Hypothalamus (tissue), 51 donors: ENCODE measurements at regions not wholly inside any gene's neighbourhood (a gene's known extent, or its start where the extent isn't known, plus 50 kb on each side); places are given as distances from the start of the nearest gene placed in this dataset.

Source experiments
- DNase-seq, 51 donors: peaks; one replicate each; lab custom pipeline; 2025; lab: John Stamatoyannopoulos, UW

DNA sequence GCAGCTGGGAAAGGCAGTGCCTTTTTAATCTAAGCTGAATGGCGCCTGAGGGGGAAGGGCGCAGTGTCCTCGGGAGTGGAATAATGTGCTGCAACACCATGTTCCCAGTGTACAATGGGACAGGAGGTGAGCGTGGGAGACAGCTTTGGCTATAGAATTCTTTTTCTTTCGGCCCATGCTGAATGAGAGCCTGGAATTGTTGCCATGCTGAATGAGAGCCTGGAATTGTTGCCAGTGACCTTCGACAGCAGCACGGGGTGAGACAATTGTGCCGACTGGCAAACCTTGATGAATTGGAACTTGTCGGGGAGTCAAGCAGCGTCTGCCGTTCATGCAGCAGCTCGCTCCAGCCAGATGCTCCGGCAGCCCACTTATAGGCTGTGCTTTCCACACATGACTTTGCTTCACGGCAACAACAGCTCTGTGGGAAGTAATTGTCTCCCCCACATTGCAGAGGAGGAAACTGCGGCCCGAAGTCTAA is 141.4 kb upstream of the E2F8 start:
- DNase-seq, result peak in 39 of 51 donors; percentile 8 to 79 (median 36)

DNA sequence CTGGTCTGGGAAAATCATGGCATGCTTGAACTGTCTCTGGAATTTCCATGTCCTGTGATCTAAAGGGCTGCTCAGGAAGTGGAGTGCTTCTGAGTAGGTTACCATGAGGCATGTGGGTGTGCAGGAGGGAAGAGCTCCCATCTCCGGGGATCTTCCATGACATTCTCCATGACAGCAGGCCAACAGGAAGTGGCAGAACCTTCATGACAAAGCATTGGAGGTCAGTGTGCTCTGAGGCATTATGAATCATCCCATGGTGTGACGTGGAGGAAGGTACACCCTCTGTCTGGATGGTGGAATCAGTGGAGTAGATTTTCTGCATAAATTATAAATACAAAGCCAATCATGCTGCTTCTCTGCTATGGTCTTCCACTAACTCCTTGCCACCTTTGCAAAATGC is 139.6 kb upstream of the E2F8 start:
- DNase-seq, result no peak

DNA sequence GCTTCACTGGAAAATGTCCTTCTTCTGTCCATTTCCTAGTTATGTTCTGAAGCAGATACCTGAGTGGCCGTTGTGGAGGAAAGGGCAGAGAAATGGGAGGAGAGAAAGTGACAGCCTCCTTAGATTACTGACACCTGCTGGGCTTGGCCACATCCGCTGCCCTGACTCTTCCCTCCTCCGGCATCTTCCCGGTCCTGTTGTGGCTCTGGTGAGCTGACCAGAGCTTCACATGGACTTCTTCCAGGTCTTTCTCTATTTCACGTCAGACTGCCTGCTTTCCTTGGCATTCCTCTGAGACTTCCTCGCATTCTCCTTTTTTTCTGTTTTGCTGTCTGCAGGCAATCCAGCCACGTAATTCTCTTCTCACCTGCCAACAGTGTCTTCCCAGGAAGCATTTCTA is 138.7 kb upstream of the E2F8 start:
- DNase-seq, result no peak

DNA sequence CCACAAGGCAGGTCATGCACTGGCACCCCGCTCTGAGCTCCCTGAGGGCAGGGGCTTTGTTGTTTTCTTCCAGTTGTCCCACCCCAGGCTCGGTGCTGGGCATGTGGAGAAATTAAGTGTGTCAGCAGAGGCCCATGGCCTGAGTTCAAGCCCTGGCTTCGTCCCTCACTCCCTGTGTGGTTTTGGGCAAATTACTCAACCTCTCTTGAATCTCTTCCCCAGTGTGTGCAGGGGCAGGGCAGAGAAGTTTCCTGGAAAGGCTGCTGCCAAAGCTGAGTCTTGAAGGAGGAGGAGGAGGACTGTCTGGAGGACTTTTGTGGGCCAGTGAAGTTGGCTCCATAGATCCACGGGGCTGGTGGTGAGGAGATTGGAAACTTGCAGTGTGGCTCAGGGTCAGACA is 138.1 kb upstream of the E2F8 start:
- DNase-seq, result no peak

DNA sequence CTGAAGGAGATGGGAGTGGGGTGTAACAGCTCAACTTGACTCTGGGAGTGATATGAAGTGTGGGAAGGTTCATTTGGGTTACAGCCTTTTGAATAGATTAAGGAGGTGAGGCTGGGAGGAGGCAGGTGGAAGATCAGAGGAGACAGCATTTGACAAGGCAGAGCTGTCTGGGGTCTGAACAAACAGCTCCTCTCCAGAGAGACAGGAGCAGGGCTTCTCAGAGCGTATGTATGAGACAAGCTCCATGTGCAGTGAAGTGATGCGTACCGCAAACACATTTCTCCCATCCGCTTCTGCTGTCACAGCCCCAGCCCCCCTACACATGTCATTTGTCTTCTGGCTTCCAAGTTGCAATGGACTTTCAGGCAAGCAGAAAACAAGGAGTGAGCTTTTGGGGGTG is 137.1 kb upstream of the E2F8 start:
- no peak for DNase-seq

DNA sequence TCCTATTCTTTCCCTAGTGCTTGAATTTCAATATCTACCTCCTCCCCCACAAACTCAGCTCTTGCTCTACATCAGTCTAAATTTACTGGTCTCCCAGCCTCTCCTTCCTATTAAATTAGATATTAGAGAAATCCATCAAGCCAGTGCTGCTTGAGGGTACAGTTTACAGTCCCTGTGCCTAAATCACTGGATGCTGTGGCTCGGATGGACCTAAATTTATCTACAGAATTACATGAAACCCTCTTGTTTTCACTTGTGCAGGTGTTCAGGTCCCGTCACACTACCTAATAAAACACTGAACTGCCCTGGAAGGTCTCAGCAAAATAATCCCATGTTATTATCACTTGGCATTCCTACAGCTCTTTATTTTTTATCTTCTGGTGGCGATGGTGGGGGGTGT is 134.7 kb upstream of the E2F8 start:
- DNase-seq, result no peak

DNA sequence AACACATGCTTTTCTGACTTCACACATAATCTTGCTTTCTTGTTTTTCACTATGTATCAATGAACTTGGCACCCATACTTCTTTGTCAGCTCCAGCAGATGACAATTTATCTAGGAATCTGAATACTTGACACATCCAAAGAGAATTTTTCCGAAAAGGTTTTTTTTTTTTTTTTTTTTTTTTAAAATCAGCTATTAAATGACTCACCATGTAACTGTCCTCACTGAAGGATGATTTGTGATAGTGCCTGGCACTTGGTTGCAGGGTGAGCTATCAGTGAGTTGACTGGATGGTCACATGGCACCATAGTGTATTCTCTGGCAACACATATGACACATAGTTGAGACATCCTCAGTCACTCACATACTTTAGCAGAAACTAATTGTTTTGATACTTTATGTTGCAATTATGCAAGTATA is 133.4 kb upstream of the E2F8 start:
- DNase-seq, result no peak

DNA sequence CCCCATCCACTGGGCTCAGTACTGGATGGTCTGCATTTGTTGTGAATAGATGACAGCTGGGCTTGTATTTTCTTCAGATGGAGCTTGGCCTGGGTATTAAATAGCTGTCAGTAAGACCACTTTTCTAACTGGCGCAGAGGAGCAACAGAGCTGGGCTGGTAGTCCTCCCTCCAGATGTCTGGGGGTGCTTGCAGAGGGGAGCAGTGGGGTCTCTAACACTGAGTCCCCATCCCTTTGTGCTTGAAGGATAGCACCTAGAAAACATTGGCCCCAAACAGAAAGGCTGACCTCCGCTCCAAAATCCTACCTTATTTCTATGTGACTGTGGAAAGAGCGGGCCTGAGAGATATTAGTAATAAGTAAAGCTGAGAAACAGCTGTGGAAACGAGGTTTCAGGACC is 131.6 kb upstream of the E2F8 start:
- no peak for DNase-seq

DNA sequence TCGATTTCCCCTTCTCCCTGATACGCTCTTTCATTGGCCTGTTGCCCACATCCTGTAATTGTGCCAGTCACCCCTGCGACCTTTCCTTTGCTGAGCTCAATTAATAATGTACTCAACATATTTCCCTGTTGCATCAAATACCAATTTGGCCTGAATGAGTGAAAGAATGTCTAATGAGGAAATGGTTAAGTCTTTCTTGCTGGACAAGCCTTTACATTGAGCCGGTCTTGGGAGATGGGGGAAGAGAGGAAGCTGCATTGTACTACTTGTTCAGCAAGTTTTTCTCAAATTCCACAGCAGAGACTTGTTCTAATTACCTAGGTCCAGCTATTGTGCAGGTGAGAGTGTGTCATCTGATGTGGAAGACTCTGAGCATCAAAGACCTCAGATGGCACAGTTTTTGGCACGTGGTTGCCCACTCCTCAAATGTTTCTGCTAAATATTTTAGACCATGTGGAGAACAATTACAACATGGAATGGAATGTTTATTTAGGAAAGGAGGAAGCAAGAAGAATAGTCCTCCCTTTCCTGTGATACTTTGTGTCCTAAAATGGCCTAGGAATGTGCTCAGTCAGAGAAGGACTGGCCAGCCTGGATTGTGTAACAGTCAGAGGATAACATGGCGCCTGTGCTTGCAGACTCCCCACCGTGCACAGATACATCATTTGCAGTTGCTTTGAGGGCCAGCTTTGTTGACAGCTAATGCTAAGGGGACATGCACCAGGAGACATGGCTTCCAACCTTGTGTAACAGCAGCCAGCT is 129.5 kb upstream of the E2F8 start:
- no peak for DNase-seq

DNA sequence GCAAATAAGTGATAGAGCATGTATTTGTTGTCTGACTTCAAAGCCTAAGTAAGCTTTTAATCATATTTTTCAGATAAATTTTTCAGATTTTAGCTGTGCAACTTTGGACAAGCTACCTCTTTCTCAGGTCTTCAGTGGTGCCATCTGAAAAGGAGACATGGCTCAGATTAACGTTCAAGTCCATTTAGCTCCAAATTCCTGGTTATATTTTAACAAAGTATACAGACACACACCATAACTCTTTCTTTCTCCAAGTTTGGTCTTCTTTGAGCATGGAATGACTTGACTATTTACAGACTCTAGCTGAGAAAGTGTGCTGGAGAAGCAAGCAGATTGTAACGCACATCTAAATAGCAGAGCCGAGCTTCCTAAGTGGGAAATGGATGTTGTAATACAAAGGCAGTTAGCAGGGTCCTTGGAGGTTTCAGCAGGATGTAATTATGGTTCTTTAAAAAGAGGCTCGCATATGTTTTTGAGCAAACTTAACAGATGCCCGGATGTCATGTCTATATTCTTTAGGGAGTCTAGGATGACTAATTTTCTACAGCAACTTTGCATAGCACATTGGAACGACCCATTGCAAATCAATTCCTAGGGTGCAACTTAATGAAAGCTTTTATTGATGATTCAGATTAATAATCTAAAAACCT is 128.1 kb upstream of the E2F8 start:
- no peak for DNase-seq

DNA sequence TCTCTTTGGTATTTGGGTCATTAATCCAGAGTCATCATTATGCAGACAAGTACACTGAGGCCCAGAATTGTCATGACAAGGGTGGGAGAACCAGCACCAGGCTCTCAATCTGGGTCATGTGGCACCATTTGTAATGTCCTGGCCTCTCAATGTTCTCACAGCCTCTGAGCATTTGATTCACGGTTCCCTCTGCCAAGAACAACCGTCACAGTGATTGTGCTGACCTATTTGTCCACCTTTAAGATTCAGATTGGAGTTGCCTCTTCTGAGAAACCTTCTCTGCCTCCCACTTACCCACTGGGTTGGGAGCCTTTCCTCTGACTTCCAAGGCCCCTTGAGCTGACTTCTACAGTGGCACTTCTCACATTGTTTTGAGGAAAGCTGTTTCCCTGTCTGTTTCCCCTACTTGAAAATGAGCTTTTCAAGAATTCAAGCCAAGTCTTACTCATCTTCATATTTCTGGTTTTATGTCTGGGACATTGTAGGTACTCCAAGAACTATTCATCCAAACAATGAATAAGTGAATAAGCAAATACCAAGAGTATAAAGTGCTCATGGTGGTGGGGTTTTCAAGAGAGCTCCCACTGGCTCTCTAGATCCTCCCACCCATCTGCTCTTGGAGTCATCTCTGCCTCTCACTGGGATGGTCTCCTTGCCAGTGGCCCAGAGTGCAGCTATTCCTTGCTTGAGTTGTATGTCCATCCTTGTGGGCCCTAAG is 126.4 kb upstream of the E2F8 start:
- no peak for DNase-seq

DNA sequence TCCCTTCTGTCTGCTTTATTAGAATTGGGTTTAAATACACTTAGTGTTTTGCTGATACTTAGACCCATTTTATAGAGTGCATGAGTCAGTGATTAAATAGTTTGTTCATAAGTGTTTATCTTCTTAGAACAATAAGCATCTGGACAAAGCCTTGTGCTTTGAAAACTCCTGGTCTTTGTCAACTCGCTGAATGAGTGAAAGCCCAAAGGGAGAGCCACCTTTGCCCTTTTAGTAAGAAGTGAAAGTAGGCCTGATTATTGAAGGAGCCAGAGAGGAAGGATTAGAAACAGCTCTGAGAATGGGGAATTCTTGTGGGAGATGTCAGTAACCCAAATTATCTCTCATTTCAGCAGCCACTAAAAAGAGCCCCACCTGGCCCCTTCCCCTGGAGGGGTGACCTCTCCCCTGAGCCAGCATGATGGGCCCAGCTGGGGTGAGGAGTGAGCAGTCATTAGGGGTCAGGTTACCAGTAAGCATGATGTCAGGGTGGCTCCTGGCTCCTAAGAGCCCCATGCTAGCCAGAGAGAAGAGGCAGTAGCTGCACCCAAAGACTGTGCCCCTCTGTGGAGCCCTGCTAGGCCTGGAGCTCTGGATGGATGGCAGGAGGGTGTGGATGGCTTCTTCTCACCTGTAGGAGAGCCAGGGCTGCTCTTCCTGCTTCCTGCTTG is 125.1 kb upstream of the E2F8 start:
- DNase-seq, result no peak

DNA sequence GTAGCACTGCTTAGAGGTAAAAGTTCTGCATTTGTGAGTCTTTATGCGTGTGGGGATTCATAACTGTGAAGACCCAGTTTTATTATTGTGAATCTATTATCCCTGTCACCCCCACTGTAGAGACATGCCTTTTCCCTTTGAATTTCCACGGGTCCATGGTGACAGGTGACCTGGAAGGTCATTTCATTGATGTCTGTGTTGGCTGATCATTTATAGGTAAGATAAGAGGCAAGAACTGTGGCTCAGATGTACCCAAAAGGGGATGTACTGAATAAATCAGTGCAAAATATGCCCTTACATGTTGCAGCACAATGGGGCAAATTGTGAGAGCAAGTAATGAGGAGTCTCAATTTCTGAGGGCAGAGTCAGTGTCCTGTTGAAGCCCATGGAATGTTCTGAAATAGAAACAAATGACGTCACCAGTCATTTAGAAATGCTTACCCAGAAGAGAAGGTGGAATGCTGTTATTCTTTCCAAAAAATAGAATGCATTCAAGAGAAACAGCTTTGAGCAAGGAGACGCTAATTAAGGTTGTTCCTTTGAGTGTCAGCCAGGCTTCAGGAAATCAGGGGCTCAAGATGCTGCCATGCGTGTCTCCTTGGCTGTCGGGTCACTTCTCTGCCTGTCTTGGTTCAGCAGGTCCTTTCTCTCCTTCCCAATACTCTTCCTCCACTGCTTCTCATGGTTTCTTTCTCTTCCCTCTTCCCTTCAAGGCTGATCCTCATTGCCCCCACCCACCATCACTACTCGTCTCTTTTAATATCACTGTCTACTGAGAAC is 118.7 kb upstream of the E2F8 start:
- no peak for DNase-seq

DNA sequence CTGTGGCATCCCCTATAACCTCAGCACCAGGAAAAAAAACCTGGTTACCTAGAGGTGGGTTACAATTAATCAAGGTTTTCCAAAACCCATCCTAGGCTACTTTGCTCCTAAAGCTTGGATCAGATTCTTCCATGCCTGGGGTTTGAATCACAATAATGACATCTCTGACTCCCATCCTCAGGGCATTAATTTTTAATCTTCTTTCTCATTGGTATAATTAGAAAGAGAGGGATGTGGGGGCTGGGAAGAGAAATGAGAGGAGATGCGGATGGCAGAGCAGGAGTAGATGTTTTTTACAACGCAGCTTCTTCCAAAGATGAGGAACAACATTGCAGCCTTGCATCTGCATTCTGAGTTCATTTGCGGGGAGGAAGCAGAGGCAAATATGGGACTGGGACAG is 117.2 kb upstream of the E2F8 start:
- DNase-seq, result no peak

DNA sequence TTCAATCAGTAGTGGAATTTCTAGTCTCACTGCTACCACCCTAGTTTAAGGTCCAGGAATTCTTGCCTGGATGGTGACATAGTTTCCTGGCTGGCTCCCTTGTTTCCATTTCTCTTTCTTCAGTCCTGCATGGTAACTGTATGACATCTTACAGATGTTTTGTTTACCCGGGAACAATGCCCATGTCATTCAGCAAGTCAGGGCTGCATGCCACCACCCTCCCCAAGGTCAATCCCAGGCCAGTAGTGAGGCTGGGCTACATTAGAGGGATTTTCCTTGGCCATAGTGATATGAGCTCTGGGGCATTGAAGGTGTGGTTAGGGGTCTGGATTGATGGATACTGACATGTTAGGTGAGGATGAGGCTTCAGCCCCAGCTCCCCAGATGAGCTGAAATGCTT is 114.9 kb upstream of the E2F8 start:
- DNase-seq, result no peak

DNA sequence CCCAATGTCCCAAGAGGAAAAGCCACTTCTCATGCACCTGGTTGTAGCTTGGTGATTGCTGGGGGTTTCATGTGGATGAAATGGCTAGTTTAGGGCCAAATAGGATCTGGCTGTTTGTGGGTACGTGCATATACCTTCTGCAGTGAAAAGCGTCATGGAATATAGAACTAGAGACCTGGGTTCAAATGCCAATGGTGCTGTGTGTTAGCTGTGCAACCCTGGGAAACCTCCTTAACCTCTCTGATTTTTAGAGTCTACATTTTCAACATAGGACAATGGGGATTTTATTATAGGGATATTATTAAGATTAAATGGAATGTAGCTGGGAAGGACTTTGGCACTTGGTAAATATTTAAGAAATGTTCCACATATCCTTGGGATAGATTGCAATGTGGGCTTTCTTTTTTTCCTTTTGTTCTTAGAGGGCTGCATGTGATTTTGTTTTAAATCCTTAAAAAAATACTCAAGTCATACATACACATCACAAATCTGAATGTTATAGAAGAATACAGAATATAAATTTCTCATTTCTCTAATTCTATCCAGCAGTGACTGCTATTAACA is 112.6 kb upstream of the E2F8 start:
- DNase-seq, result no peak

DNA sequence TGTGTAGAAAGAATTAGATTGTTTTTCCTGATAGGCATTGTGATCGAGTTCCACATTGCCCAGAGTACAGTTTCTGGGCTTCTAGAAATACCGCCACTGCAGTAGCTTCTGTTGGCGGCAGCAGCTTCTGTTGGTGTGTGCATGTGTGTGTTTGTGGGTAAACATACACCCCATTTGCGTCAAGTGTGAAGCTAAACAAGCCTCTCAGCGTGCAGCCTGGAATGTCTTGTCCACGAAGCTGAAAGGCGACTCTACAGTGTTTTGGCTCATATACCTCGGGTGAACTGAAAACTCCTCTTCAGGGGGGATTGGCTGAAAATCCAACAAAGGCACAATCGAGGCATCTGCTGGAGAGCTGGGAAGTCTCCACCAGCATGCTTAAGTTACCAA is 112.0 kb upstream of the E2F8 start:
- no peak for DNase-seq

DNA sequence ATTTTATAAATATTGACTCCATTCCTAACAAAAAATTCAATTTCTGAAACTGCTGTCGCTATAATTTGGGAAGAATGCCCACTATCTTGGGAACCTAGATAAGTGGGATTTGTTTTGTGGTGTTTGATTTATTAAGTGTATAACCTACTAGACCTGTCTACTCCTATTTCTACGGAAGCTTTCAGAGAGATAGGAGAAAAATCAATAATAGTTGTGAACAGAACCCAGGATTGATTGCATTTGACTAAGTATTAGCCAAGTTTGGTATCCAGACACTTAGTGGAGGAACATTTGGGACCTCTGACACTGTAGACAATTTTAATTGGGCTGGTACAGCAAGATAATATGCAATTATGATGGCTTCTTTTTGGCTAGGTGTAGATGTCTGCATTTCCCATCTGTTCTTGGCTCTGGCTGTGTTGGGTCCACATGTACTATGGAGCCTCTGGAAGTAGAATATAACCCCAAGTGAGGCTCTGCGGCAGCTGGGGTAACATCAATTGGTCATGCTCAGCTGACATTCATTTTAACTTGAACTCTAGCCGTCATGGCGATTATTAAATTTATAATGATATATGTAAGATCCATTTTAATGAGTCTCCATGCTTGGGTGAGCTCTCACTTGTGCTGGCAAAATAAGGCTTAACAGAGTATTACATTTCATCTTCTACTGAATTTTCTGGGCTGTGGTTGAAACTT is 111.5 kb upstream of the E2F8 start:
- DNase-seq, result no peak

DNA sequence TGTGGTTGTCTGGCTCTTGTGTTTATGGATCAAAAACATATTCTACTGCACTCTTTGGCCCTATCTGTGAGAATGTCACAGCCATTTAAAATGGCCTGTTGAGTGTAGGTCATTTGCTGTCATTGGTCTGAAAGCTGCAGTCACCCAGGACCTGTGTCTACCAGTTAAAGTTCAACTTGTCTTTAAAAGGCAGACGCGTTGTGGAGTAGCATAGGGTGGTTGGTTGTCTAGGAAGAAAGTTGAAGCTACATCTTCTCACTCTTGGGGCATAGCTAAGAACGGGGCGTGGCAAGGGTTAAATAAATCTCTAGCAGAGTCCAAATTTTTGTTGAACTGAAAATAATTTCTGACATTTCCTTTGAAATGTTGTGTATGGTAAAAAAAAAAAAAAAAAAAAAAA is 110.7 kb upstream of the E2F8 start:
- DNase-seq, result no peak

DNA sequence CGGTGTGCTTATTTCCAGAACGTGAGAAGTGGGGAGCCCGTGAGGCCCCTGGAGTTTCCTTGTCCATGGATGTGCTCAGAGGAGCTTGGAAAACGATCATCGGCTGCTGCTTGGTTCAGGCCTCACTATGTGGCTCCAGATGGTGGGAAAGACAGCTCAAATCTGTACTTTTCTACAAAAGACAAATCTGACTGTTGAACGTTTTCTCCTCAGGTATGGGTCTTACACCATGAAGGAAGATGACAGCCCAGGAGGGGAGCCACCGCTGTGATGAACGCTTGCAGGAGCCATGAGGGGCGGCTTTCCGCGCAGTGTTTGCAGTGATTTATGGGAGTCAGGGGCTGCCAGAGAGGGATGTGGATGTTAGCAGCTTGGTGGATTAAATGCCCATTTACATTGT is 109.4 kb upstream of the E2F8 start:
- no peak for DNase-seq
